Lower leg skin (tissue), 3 donors: ENCODE measurements at regions not wholly inside any gene's neighbourhood (a gene's known extent, or its start where the extent isn't known, plus 50 kb on each side); places are given as distances from the start of the nearest gene placed in this dataset.

Source experiments
- POLR2A ChIP-seq, 2 donors: fragments of 450-650 bp; IDR thresholded peaks; one replicate each; pipeline ENCODE4 v1.6.1; 2016 to 2017; ENCODE audit warnings: antibody characterized with exemption in 2 of 2, mild to moderate bottlenecking in 1 of 2, moderate library complexity in 1 of 2
- TF ChIP-seq, protein P1 (sequence below), 3 donors: fragments of 450-650 bp; IDR thresholded peaks; one replicate each; pipeline ENCODE4 v1.5.1; 2016; ENCODE audit warnings: antibody characterized with exemption in 3 of 3, mild to moderate bottlenecking in 3 of 3, moderate library complexity in 2 of 3

DNA sequence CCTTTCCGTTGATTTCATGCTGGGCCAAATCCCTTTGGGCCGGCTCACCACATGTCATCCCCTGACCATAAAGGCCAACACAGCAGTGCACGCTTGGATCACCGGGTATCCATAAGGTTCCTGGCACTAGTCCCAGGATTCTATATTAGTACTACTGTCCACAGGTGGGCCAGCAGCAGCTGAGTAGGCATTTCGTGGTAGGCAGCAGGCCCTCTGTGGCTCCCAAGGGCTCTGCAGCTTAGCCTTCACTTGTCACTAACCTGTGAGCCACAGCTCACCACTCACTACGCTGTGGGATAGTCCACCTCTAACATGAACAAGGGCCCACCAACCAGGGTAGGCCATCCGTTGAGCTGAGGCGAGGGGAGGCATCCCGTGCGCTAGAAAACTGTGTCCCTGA lies 89.2 kb upstream of the MALRD1 start:
- TF ChIP-seq, protein P1, sequence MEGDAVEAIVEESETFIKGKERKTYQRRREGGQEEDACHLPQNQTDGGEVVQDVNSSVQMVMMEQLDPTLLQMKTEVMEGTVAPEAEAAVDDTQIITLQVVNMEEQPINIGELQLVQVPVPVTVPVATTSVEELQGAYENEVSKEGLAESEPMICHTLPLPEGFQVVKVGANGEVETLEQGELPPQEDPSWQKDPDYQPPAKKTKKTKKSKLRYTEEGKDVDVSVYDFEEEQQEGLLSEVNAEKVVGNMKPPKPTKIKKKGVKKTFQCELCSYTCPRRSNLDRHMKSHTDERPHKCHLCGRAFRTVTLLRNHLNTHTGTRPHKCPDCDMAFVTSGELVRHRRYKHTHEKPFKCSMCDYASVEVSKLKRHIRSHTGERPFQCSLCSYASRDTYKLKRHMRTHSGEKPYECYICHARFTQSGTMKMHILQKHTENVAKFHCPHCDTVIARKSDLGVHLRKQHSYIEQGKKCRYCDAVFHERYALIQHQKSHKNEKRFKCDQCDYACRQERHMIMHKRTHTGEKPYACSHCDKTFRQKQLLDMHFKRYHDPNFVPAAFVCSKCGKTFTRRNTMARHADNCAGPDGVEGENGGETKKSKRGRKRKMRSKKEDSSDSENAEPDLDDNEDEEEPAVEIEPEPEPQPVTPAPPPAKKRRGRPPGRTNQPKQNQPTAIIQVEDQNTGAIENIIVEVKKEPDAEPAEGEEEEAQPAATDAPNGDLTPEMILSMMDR (IDR thresholded peaks at IDR 0.05): no peak
- no peak for TF ChIP-seq POLR2A (IDR thresholded peaks at IDR 0.05)
